ENCODE measurements at regions not wholly inside any gene's neighbourhood (a gene's known extent, or its start where the extent isn't known, plus 50 kb on each side); places are given as distances from the start of the nearest gene placed in this dataset.
A peak's percentile ranks its signal among the peaks of the same experiment; 100 is the strongest.

DNA sequence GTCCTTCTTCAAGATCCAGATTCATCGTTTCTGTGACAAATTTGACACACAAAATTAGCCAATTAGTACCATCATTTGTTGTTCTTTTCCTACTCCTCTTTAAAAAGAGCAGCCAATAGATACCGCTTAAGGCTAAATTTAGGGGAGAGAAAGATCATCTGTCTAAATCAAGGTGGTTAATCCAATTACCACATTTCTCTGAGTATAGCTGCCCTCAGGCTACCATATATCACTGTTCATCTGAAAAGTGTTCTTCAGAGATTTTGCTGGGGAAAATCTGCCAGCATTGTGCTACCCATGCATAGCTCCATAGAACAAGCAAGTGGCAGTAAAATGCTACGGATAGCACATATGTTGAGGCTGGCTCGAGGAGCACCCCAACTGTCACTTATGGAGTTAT lies 110.3 kb upstream of the ESRRG start:
- Histone ChIP-seq H3K27me3 (no peaks in the 10 kb centered on the region), H3K27ac (no peak overlapping the region), H3K4me3 (no peak overlapping the region), H3K4me1 (no peaks in the 10 kb centered on the region), H3K9me3 (no peaks in the 10 kb centered on the region), H3K36me3 (no peaks in the 10 kb centered on the region)
- no peak for DNase-seq
- TF ChIP-seq, protein P1, sequence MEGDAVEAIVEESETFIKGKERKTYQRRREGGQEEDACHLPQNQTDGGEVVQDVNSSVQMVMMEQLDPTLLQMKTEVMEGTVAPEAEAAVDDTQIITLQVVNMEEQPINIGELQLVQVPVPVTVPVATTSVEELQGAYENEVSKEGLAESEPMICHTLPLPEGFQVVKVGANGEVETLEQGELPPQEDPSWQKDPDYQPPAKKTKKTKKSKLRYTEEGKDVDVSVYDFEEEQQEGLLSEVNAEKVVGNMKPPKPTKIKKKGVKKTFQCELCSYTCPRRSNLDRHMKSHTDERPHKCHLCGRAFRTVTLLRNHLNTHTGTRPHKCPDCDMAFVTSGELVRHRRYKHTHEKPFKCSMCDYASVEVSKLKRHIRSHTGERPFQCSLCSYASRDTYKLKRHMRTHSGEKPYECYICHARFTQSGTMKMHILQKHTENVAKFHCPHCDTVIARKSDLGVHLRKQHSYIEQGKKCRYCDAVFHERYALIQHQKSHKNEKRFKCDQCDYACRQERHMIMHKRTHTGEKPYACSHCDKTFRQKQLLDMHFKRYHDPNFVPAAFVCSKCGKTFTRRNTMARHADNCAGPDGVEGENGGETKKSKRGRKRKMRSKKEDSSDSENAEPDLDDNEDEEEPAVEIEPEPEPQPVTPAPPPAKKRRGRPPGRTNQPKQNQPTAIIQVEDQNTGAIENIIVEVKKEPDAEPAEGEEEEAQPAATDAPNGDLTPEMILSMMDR (IDR thresholded peaks at IDR 0.05): no peak
- WGBS, 2 donors: 88 to 92% methylated on average over 4 of the region's 4 CpGs
- ATAC-seq: no peak
- no peak for FAIRE-seq
- intact Hi-C loops (cut with DNase I): no loop called here

DNA sequence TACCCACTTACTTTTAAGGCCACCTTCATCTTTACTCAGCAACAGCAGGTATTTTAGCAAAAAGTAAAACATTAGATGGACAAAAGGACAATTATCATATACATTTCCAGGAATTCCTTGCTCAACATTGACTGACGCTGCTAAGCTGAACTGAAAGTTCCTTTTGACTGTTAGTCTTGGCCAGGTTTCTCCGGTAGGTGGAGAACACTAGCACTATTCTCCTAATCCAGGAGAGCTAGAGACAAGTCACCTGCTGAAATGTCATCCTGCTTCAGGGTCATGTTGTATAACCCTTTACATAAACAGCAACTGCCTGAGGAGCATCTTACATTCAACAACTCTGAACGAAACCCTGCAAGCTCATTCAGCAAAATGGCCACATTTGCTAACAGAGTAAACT lies 109.0 kb upstream of the ESRRG start:
- H3K27ac ChIP-seq: no peak overlapping the region
- DNase-seq (no peak), FAIRE-seq (no peak), ATAC-seq (peak in 1 of 4 donors; percentile 14)
- no peak overlapping the region for H3K4me3 ChIP-seq
- H3K4me1 ChIP-seq: no peaks in the 10 kb centered on the region
- no peaks in the 10 kb centered on the region for H3K36me3 ChIP-seq
- H3K9me3 ChIP-seq: no peaks in the 10 kb centered on the region
- TF ChIP-seq, protein P1 (IDR thresholded peaks at IDR 0.05): no peak
- H3K27me3 ChIP-seq: no peaks in the 10 kb centered on the region
- WGBS, 2 donors: 65 to 71% methylated on average over 3 of the region's 3 CpGs
- intact Hi-C loops (cut with DNase I): no loop called here

DNA sequence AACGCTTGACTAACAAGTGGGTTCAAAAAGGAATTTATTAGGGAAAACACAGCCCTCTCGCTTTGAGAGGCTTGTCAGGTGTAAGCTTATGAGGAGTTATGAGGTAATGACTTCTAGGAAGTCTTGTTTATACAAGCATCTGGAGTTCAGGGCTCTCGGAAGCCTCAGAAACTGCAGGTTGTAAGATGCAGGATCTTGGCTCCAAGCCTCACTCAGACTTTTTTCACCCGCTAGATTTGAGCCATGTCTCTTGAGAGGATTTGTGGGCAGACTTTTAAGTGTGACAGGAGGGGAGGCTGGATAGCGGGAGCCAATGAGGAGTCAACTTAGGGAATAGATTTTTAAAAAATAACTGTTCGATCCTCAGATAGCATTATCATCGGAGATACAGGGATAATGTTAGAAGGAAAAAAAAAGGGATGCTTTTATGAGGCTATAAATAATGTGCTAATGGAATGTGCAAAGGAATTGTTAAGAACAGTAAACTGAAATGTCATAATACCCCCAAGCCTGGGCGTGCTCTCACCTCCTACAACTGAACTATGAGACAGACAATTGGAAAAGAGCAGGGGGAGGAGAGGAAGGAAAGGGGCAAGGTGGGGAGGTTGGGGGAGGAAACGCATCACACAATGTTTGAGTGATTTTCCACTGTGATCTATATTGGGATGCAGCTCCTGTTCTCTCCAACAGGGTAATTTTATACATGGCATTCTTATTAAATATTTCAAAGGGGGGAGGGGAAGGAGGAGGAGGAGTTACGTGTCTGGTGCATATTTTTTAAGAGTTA lies 107.4 kb upstream of the ESRRG start:
- DNase-seq: no peak

DNA sequence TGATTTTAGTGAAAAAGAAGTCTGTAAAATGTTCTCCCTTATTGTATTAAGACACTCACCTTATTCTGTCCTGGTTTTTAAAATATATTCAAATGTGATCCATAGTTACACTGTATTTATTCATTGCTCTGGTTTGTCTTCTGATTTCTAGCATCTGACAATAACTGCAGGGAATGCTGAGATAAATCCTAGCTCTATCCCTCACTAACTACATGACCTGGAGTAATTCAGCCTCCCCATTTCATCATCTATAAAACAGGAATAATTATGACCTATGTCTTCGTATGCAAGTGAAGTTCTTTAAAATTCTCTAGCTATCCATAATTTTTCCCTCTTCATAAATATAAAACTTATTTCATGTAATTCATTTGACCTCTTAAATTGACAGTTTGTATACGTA lies 104.0 kb upstream of the ESRRG start:
- intact Hi-C loops (cut with DNase I): no loop called here
- no peaks in the 10 kb centered on the region for H3K9me3 ChIP-seq
- 42 to 86% methylated on average over 2 of the region's 2 CpGs for WGBS, 2 donors
- no peak overlapping the region for H3K4me3 ChIP-seq
- no peak overlapping the region for H3K27ac ChIP-seq
- H3K27me3 ChIP-seq: no peaks in the 10 kb centered on the region
- no peak for DNase-seq
- no peaks in the 10 kb centered on the region for H3K36me3 ChIP-seq
- H3K4me1 ChIP-seq: no peaks in the 10 kb centered on the region
- TF ChIP-seq, protein P1 (IDR thresholded peaks at IDR 0.05): no peak
- no peak for FAIRE-seq
- no peak for ATAC-seq

More for the DNA sequence above, 107.4 kb upstream of the ESRRG start:
- Histone ChIP-seq H3K9me3 (no peaks in the 10 kb centered on the region), H3K27me3 (no peaks in the 10 kb centered on the region), H3K4me1 (no peaks in the 10 kb centered on the region), H3K27ac (no peak overlapping the region), H3K4me3 (no peak overlapping the region), H3K36me3 (no peaks in the 10 kb centered on the region)
- WGBS, 2 donors: 74 to 78% methylated on average over 10 of the region's 10 CpGs
- ATAC-seq (no peak), FAIRE-seq (no peak)
- intact Hi-C loops (cut with DNase I): no loop called here
- TF ChIP-seq, protein P1 (IDR thresholded peaks at IDR 0.05): no peak

DNA sequence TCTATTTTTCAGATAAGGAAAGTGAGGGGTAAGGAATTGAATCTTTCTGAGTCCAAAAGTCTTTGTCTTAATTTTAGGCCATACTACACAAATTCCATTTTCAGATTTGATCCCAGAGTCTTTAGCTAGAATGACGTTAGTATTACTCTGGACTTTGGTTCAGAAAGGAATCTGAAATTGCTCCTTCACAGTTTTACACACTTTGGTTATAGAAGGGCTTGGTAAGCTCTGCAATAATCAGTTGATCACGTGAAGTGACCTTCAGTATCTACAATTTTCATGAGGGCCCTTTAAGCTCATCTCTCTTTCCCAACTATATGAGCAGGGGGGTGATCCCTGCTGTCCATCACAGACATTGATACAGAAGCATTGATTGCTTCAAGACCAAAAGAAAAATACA lies 103.4 kb upstream of the ESRRG start:
- no peak overlapping the region for H3K4me3 ChIP-seq
- no peak for DNase-seq
- H3K27me3 ChIP-seq: no peaks in the 10 kb centered on the region
- 67 to 75% methylated on average over 2 of the region's 2 CpGs for WGBS, 2 donors
- ATAC-seq: no peak
- no peaks in the 10 kb centered on the region for H3K9me3 ChIP-seq
- H3K36me3 ChIP-seq: no peaks in the 10 kb centered on the region
- H3K27ac ChIP-seq: no peak overlapping the region
- H3K4me1 ChIP-seq: no peaks in the 10 kb centered on the region
- no peak for FAIRE-seq
- intact Hi-C loops (cut with DNase I): no loop called here
- TF ChIP-seq, protein P1 (IDR thresholded peaks at IDR 0.05): no peak

Measured in pancreas (tissue), 10 donors.